Panc1 (cell line): ENCODE measurements at regions not wholly inside any gene's neighbourhood (a gene's known extent, or its start where the extent isn't known, plus 50 kb on each side); places are given as distances from the start of the nearest gene placed in this dataset.
A peak's percentile ranks its signal among the peaks of the same experiment; 100 is the strongest.

ENCODE experiments used
- ATAC-seq: fragments of 200-7000 bp; cut with Tn5 transposase; 2 replicates; pipeline ENCODE4 v1.9.1; 2020; ENCODE audit warnings: mild to moderate bottlenecking, moderate library complexity
- BruUV-seq: library from RNA; stranded (reverse); fragments of 400-500 nt; replicated peaks from 2 replicates; lab custom pipeline; 2021; lab: Mats Ljungman, UMichigan
- CTCF ChIA-PET: fragments of 300-600 bp; sonication (Branson Sonifier 250); formaldehyde crosslinking; loops from one replicate; lab custom pipeline; 2022; ENCODE audit warnings: antibody characterized with exemption; lab: Charles Lee
- POLR2A ChIA-PET: fragments of 300-600 bp; sonication (Branson Sonifier 250); formaldehyde crosslinking; loops from one replicate; lab custom pipeline; 2022; ENCODE audit warnings: antibody characterized with exemption; lab: Charles Lee
- DNase-seq: peaks from one replicate; pipeline ENCODE4 v3.0.0-alpha.2; 2010; ENCODE audit warnings: low read depth, low spot score
- H3K27ac ChIP-seq: 2 replicates; pipeline ENCODE4 v1.5.1; 2011; ENCODE audit warnings: mild to moderate bottlenecking, low read length, inconsistent platforms
- H3K27me3 ChIP-seq: fragments of 200-500 bp; sonication (Bioruptor generic); 2 replicates; pipeline ENCODE4 v1.6.0; 2014; ENCODE audit warnings: low read length, inconsistent platforms; ENCODE audit not compliant: control insufficient read depth, insufficient read depth
- H3K36me3 ChIP-seq: fragments of 200-500 bp; sonication (Bioruptor generic); 2 replicates; pipeline ENCODE4 v1.5.1; 2014; ENCODE audit warnings: inconsistent platforms, mild to moderate bottlenecking, low read length, moderate library complexity; ENCODE audit not compliant: control insufficient read depth, insufficient read depth
- H3K4me1 ChIP-seq: 2 replicates; pipeline ENCODE4 v1.5.1; 2011; ENCODE audit warnings: inconsistent platforms, mild to moderate bottlenecking, low read length, moderate library complexity; ENCODE audit not compliant: control insufficient read depth, insufficient read depth
- H3K4me3 ChIP-seq, 2 experiments: 2 replicates each; pipeline ENCODE4 v1.5.1; 2011 to 2012; ENCODE audit warnings: low read depth in 2 of 2, low read length in 2 of 2, mild to moderate bottlenecking in 2 of 2, inconsistent platforms in 1 of 2, moderate library complexity in 1 of 2
- H3K9me3 ChIP-seq: fragments of 200-500 bp; sonication (Bioruptor generic); 2 replicates; pipeline ENCODE4 v1.5.1; 2014; ENCODE audit warnings: low read depth, mild to moderate bottlenecking, inconsistent platforms, low read length, moderate library complexity; ENCODE audit not compliant: control insufficient read depth, insufficient read depth
- POLR2AphosphoS5 ChIP-seq: IDR thresholded peaks from 2 replicates; pipeline ENCODE4 v1.6.1; 2012; ENCODE audit warnings: mild to moderate bottlenecking, low read depth, low read length, moderate library complexity
- SIN3A ChIP-seq: IDR thresholded peaks from 2 replicates; pipeline ENCODE4 v1.6.1; 2012; ENCODE audit warnings: low read depth, mild to moderate bottlenecking, low read length, moderate library complexity, borderline replicate concordance; ENCODE audit not compliant: insufficient read depth
- TCF7L2 ChIP-seq: IDR thresholded peaks from 2 replicates; pipeline ENCODE4 v1.6.1; 2011; ENCODE audit warnings: mild to moderate bottlenecking, low read depth, low read length, inconsistent platforms
- in situ Hi-C: cut with HindIII; loops from 2 replicates; pipeline ENCODE4 v1.10.0; 2016; ENCODE audit warnings: low sequenced_read_pairs, low pct_unique_long_range_greater_than_20kb
- intact Hi-C: fragments of 100-400 bp; cut with micrococcal nuclease; formaldehyde crosslinking; loops from one replicate; pipeline ENCODE4 v1.10.0; 2022; ENCODE audit not compliant: unreplicated experiment
- TF ChIP-seq, protein P1 (sequence below): fragments of 450-650 bp; IDR thresholded peaks from 2 replicates; pipeline ENCODE4 v1.5.1; 2017; ENCODE audit warnings: mild to moderate bottlenecking
- TF ChIP-seq, protein P2 (sequence below), 2 experiments: IDR thresholded peaks; 2 replicates each; pipeline ENCODE4 v1.6.1; 2011 to 2012; ENCODE audit warnings: low read depth in 2 of 2, control low read depth in 1 of 2, low read length in 1 of 2, mild to moderate bottlenecking in 1 of 2, moderate library complexity in 1 of 2; ENCODE audit not compliant: insufficient read depth in 1 of 2

DNA sequence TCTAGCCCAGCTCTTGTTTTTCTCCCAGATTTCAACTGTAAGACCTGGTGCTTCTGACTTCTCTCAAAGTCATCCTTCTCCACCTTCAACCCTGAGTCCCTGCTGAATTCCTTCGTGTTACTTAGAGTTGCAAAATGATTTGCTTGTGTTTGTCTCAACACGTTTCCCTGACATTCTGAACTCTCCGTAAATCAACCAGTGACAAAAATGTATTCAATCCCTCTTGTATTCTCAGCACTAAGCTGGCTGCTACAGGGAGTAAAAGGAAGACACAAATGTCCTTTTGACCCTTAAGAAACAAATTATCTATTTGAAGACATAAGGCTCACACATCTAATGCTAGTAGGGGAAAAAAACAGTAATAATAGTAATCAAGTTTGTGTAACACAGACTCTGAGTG, 514.0 kb upstream of the TMPO start:
- BruUV-seq, result no TSS peak
- Histone ChIP-seq H3K4me3 (no peak overlapping the region), H3K27ac (no peak overlapping the region), H3K9me3 (no peaks in the 10 kb centered on the region), H3K36me3 (no peaks in the 10 kb centered on the region), H3K4me1 (no peaks in the 10 kb centered on the region), H3K27me3 (no peaks in the 10 kb centered on the region)
- intact Hi-C loops, result loop anchor here (10.0 kb wide), 1 partner anchor 1007 kb away; no protein-coding TSS in a partner anchor
- POLR2A ChIA-PET, result no interaction called here
- in situ Hi-C loops, result no loop called here
- CTCF ChIA-PET, result no interaction called here
- ATAC-seq (no peak), DNase-seq (no peak)
- TF ChIP-seq POLR2AphosphoS5 (no peak), TCF7L2 (no peak), SIN3A (no peak)
- TF ChIP-seq, protein P1, sequence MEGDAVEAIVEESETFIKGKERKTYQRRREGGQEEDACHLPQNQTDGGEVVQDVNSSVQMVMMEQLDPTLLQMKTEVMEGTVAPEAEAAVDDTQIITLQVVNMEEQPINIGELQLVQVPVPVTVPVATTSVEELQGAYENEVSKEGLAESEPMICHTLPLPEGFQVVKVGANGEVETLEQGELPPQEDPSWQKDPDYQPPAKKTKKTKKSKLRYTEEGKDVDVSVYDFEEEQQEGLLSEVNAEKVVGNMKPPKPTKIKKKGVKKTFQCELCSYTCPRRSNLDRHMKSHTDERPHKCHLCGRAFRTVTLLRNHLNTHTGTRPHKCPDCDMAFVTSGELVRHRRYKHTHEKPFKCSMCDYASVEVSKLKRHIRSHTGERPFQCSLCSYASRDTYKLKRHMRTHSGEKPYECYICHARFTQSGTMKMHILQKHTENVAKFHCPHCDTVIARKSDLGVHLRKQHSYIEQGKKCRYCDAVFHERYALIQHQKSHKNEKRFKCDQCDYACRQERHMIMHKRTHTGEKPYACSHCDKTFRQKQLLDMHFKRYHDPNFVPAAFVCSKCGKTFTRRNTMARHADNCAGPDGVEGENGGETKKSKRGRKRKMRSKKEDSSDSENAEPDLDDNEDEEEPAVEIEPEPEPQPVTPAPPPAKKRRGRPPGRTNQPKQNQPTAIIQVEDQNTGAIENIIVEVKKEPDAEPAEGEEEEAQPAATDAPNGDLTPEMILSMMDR, result no peak
- TF ChIP-seq, protein P2, sequence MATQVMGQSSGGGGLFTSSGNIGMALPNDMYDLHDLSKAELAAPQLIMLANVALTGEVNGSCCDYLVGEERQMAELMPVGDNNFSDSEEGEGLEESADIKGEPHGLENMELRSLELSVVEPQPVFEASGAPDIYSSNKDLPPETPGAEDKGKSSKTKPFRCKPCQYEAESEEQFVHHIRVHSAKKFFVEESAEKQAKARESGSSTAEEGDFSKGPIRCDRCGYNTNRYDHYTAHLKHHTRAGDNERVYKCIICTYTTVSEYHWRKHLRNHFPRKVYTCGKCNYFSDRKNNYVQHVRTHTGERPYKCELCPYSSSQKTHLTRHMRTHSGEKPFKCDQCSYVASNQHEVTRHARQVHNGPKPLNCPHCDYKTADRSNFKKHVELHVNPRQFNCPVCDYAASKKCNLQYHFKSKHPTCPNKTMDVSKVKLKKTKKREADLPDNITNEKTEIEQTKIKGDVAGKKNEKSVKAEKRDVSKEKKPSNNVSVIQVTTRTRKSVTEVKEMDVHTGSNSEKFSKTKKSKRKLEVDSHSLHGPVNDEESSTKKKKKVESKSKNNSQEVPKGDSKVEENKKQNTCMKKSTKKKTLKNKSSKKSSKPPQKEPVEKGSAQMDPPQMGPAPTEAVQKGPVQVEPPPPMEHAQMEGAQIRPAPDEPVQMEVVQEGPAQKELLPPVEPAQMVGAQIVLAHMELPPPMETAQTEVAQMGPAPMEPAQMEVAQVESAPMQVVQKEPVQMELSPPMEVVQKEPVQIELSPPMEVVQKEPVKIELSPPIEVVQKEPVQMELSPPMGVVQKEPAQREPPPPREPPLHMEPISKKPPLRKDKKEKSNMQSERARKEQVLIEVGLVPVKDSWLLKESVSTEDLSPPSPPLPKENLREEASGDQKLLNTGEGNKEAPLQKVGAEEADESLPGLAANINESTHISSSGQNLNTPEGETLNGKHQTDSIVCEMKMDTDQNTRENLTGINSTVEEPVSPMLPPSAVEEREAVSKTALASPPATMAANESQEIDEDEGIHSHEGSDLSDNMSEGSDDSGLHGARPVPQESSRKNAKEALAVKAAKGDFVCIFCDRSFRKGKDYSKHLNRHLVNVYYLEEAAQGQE (IDR thresholded peaks at IDR 0.05; ENCODE audit: insufficient read depth in 1 of 2, low read depth in 2 of 2, low read length in 1 of 2), result no peak

DNA sequence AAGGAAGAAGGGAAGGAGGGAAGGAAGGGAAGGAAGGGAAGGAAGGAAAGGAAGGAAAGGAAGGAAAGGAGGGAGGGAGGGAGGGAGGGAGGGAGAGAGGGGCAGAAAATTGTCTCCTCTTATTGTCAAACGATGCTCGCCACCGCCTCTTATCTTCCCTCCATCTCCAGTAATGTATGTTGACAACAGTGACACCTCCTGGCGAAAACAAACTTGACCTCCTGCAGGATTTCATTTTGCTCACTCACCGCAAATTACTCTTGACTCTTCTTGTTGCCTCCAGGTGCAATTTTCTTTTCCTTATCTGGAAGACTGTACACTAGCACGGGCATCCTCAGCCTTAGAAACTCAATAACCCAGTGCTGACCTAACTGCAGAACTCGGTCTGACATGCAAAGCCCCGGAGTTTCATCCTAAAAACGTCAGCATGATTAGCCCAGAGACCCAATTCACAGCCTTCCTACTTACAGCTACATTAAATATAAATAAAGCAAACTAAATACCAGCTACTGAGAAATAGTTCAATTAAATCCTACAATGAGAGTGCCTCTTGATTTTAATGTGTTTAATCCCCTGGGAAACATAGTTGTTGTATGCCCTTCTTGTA, 512.4 kb upstream of the TMPO start:
- ChIA-PET POLR2A (no interaction called here), CTCF (no interaction called here)
- in situ Hi-C loops, result no loop called here
- no peak for ATAC-seq
- no TSS peak for BruUV-seq
- TF ChIP-seq SIN3A, result no peak
- TF ChIP-seq, protein P1, result peak; percentile 72
- no peak for TF ChIP-seq TCF7L2
- TF ChIP-seq, protein P2 (IDR thresholded peaks at IDR 0.05; ENCODE audit: insufficient read depth in 1 of 2, low read depth in 2 of 2, low read length in 1 of 2), result no peak
- no peak for TF ChIP-seq POLR2AphosphoS5
- Histone ChIP-seq H3K4me3 (no peak overlapping the region), H3K27ac (no peak overlapping the region), H3K36me3 (no peaks in the 10 kb centered on the region), H3K4me1 (no peaks in the 10 kb centered on the region), H3K9me3 (no peaks in the 10 kb centered on the region), H3K27me3 (no peaks in the 10 kb centered on the region)
- intact Hi-C loops, result loop anchor here (10.0 kb wide), 1 partner anchor 1008 kb away; no protein-coding TSS in a partner anchor
- no peak for DNase-seq
